ENCODE measurements at regions not wholly inside any gene's neighbourhood (a gene's known extent, or its start where the extent isn't known, plus 50 kb on each side); places are given as distances from the start of the nearest gene placed in this dataset.

DNA sequence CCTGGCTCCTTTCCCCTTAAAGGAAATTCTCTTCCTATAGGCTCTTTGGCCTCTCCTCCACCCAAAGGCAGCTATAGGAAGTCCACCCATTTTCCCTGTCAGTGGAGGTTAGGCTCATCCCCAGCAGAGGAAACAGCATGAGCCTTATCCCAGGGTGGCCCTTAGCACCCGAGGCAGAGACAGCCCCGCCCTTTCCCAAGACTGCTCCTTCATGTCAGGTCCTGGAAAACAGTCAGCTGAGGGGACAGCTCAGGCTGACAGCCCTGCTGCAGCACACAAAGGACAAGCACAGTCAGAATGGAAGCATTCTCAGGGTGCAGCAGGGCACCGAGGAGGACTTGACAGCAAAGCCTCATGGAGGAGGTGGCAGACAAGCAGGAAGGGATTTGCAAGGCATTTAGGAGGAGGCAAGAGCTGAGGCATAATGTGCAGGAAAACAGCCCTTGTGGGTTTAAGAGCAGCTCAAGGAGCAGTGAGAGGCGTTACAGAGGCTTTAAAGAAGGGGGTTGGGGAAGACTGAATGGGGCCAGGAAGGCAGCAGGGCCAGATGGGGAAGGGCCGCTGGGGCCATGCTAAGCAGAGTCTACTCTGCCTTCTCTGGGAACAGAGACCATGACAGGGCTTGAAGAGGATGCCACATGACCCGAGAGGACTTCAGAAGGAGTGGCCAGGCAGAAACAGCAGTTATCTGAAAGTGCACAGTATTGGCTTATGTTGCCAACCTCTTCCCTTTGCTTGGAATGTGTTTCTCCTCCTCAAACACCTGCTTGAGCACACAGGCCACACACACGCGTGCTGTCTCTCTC, 216.6 kb downstream of the SH3BP4 start:
- intact Hi-C loops (cut with micrococcal nuclease) = no loop called here

DNA sequence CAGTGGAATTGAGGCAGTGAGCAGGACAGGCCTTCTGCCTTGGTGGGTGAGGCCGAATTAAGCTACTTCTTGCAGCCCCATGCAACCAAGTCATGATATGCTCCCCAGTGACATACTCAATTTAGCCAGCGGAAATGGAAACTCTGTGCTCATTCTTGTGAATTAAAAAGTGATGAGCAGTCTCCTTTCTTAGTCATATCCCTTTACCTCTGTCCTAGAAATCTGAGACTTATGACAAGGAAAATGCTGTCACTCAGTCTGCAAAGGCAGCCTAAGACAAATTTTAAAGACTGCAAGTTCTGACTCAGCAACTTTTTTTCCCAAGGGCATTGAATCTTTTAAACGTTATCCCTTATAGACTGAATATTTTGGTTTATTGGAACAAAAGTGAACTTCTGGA, 218.2 kb downstream of the SH3BP4 start:
- intact Hi-C loops (cut with micrococcal nuclease) = no loop called here

DNA sequence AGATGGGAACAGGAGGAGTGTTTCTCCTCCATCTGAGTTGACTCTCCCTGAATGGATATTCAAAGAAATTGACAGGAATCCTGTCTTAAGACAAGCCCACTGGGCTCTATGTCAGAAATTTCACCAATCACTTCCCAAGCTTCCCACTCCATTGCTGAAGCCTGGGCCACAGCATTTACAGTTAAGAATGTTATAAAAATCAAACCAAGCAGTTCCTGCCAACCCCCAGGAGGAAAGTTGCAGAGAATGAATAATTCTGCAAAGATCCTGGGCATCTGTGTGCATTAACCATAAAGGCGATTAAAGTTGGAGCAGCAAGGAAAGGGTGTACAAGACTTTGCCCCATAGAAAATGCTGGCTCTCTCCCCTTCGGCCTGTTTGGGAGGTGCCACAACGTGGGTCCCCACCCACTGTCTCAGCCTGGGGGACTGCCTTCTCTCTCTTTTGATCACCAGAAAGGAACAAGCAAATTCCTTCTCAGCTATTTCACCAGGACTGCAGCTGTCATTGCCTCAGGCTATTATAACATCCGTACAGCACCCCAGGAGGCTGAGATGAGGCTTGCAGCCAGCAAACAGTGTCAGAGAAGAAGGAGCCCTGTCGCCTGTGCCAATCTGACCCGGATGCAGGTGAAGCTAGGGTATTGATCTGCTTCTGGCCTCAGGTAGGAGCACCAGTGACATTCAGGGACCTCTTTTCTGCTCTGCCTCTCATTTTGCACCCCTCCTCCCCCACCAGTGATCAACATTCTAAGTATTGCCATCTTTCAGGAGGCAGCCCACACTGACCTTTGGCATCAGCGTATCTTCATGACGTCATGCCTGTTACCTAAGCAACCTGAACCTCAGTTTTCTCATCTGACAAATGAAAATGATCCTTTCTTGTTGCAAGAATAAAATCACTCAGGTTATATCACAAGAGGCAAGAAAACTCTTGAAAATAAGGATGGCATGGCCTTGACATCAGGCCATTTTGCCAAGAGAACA, 219.0 kb downstream of the SH3BP4 start:
- intact Hi-C loops (cut with micrococcal nuclease) = no loop called here

DNA sequence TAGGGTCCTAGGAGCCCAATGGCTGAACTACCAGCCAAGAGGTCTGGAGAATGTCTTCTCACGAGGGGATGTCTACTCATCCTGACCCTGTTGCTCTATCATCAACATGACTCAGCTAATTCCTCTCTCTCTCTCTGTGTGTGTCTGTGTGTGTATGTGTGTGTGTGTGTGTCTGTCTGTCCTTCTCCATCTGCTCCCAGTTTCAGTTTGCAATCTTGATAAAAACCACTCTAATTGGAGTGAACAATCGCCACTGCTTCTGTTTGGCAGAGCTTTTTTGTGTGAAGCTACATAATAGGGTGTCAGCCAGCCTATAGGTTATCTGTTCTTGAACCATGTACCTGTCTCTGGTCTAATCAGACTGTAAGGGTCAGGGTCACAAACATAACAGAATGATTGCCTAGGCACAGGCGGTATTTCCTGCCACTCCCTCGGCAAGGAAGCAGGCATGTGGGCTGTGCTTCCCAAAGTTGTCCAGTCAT, 219.8 kb downstream of the SH3BP4 start:
- intact Hi-C loops (cut with micrococcal nuclease) = no loop called here

DNA sequence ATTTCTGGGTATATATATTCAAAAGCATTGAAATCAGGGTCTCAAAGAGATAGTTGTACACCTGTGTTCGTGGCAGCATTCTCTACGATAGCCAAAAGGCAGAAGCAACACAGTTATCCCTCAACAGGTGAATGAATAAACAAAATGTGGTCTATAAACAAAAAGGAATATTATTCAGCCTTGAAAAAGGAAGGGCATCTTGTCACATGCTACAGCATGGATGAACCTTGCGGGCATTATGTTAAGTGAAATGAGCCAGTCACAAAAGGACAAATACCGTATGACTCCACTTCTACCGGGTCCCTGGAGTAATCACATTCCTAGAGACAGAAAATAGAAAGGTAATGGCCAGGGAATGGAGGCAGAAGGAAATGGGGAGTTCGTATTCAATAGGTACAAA, 228.8 kb downstream of the SH3BP4 start:
- intact Hi-C loops (cut with micrococcal nuclease) = no loop called here

DNA sequence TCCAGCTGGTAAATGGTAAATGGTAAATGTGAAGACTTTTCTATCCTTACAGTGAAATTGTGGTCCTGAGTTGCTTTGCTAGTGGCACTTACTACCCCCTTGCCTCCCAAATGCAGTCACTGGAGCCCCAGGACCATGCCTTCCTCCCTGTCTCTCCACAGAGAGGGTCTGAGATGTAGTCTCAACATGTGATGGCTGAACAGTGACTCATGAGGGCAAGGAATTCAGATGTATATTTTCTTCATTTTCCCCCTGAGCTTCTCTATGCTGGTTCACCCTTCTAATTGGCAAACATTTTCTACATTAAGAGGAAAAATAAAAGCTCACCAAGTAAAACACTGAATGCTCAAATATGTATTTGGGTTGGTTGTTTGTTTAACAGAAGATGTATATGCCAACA, 232.0 kb downstream of the SH3BP4 start:
- intact Hi-C loops (cut with micrococcal nuclease) = no loop called here

DNA sequence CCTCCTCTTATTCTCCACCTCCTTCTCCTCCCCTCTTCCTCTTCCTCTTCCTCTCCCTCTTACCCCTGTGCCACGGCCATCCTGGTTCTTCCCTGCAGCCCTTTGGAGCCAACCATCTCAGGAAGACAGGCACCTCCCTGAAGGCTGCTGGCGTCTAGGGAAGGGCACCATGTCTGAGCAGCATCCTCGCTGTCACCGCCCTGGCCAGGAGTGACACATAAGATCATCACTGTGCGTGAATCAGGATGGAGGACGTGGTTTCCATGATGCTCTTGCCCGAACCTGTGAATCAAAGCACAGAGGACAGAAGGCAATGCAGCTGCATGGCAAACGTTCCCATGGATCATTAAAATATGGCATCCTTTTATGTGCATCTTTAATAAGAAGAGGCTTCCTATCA, 236.0 kb downstream of the SH3BP4 start:
- intact Hi-C loops (cut with micrococcal nuclease) = no loop called here

DNA sequence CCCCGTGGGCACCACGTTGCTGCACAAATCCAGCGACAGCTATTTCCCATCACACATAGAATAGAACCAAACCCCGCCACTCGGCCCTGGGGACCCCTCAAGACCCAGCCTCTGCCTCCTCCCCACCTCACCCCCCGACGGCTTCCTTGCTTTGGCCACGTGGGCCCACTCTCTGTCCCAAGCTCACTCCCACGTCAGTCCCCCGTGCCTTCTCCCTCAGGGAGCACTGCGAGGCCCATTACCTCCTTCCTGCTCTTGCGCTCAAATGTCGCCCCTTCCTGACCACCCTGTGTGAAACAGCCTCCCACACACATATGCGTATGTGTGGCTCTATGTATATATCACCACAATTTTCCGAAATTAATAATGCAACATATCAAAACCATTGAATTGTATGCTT, 239.7 kb downstream of the SH3BP4 start:
- intact Hi-C loops (cut with micrococcal nuclease) = no loop called here

DNA sequence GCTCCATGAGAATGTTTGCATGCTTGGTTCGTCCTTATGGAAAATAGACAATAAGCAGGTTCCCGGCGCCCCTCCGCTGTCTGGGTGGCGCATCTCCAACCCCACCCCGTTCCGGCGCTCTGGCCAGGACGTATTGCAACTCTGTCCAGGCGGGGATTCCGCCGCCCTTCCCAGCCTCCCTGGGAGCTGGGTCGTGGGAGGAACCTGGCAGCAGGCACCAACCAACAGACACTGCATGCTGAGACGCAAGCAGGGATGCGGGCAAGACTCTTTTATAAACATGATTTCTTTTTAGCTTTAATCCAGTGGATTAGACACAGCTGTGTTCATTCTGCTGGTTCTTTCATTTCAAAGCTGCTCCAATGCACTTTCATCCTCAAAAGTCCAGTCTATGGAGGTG, 240.2 kb downstream of the SH3BP4 start:
- intact Hi-C loops (cut with micrococcal nuclease) = no loop called here

DNA sequence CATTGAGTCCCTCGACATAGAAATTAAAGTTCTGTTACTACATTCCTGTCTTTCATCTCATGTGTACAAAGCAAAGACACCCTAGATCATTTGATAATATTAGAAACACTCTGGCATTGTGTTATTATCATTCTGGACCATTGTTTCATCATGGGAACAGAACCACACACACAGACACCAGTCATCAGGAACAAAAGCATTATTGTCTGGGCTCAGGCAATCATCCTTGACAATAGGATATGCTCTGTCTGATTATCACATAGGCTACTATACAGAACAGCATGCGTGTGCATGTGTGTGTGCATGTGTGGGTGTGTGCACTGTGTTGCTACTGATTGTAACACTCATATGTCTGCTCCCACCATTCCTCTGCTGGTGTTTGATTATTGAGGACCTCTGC, 242.5 kb downstream of the SH3BP4 start:
- intact Hi-C loops (cut with micrococcal nuclease) = no loop called here

DNA sequence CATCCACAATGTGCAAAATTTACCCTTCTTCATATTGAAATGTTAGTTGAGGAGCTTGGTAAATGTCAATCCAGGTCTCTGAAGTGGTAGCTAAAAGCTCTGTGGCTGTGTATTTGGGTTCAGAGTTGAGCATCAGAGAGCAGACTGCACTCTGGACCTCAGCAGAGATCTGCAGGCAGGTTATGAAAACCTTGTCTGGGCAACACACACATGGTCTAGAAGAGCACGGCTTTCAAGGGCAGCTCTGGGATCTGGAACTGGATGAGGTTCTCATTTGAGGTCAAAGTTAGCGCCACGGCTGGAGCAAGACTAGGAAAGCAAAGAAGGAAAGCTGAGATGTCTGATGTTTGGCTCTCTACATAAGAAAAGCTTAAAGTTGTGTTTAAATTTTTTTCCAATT, 243.0 kb downstream of the SH3BP4 start:
- intact Hi-C loops (cut with micrococcal nuclease) = no loop called here

DNA sequence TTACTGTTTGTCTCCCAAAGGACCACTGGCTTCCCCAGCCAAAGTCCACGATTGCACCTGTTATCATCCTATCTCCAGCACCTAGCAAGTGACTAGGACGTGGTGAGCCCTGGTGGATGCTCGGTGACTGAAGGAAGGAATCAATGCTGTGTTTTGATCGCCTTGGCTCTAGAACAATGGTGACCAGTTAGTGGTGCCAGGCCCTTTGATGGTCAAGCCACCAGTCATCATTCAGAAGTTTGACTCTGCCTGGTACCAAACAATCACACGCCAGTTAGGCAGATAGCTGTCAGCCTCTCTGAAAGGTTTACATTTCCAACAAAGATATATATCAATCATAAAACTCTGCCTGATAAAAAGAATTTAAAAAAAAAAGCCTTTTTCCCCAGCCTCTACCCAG, 244.1 kb downstream of the SH3BP4 start:
- intact Hi-C loops (cut with micrococcal nuclease) = no loop called here

DNA sequence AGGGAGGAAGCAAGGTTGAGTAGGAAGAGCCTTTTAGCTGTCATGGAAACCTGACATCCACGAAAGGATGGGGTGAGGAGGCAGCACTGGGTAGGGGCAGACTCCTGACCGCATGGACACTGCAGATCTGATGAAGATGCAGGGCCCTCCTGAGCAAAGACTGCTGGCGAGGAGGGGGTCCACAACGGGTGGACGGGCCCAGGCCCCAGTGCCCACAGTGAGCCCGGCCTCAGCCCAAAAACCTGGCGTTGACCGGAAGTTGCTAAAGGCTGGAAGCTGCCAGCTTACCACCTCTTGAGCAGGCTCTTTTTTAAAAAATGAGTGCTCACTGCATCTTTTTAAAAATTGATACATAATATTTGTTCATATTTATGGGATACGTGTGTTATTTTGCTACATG, 247.3 kb downstream of the SH3BP4 start:
- intact Hi-C loops (cut with micrococcal nuclease) = no loop called here

DNA sequence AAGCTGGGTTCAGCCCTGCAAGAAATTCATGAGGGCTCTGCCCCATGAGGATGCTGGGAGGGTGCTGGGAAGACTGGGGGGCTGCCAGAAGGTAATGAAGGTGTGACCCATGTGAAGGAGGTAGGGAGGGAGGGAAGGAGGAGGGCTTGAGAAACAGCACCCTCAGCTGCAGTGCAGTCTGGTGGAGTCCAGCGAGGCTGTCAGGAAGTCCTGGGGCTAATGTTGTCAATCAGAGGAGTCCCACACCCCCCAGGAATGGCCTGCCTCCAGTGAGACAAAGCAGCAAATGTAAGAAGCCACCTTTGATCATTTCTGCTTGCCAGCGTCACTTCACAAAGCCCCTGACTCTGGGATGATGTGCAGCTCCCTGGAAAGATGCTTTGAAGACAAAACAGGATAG, 248.4 kb downstream of the SH3BP4 start:
- intact Hi-C loops (cut with micrococcal nuclease) = no loop called here

DNA sequence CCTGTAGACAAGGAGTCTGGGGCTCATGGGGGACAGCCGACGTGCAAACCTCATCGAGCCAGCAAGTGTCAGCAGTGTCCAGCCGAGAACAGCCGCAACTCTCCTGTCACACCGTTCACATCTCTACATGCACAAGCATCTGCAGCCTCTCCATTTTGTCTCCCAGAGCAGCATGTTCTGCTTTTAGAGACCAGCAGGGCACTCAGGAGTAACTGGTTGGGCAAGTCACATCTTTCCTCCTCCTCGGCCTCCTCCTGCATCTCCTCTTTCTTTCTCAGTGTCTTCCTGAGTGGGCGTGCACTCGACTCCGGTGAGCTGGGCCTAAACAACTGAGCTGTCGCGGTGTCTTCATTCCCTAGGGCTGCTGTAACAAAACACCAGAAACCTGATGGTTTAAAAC, 249.9 kb downstream of the SH3BP4 start:
- intact Hi-C loops (cut with micrococcal nuclease) = no loop called here

DNA sequence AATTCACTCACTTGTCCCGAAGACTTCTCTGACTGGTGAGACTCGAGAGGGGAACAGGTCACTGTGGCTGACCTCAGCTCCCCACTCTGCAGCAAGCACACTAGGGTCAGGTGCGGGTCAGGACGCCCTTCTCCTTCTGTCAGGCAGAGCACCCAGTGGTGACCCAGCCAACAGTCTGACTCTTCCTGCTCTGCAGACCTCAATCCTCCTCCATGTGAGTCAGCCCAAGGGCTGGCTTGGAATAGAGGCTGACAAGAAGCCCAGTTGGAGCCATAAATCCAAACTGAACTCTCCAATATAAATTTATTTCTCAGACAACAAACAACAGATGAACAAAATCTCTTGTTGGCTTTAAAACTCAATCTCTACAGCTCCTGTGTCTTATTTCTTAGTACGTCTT, 253.1 kb downstream of the SH3BP4 start:
- intact Hi-C loops (cut with micrococcal nuclease) = no loop called here

DNA sequence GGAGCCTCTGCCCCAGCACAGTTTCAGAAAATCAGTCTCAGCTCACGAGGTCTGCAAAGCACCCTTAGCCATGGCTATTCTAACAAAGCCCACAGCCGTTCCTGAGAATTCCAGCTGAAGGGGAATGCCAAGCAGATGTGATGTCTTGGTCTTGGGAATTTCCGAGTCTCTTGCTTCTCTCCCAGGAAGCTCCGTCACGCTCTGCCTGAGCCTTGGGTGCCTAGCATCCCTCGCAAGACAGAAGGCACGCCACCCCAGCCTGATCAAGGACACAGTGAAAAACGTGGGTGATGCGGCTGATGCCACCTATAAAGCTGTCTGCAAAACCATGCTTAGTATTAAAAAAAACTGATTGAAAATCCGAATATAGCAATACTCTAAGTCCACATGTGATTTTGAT, 254.6 kb downstream of the SH3BP4 start:
- intact Hi-C loops (cut with micrococcal nuclease) = no loop called here

DNA sequence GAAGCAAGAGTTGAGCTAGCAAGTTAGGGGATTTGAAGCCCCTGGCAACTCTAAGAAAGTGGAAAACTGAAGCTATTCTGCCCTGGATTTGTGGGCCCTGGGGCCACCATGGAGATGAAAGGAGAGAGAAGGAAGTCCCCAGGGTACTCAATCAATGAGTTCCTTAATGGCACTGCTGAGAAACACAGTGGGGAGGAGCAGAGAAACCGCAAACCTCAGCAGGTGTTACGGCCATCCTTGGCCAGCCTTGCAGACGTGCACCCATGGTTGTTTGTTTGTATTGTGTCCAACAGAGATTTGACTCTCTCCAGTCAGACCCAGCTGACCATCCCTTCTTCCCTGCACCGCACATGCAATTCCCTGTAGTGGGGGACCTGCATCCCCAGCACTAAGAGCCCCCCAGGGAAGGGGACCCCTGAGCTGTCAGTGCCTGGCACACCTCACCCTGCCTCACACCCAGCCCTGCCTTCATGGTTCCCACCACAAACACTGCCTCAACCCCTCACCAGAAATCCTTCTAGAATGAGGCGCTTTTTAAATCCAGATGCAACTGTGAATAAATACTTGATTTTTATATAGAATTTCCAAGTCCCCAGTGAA, 255.3 kb downstream of the SH3BP4 start:
- intact Hi-C loops (cut with micrococcal nuclease) = no loop called here

DNA sequence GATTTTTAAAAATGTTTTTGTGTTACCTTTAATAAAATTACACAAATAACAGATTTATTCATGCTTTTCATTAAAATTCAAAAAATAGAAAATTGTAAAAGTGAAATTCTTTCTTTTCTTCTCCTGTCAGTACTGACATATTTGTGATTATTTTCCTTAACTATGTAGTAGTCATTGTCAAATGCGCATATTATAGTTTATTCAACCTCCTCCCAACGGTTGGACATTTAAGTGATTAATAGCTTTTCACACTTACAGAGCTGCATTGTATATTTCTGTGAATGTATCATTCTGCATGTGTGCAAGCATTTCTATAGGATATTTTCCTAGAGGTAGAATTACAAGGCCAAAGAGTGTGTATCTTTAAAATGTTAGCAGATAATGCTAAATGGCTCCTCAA, 259.2 kb downstream of the SH3BP4 start:
- intact Hi-C loops (cut with micrococcal nuclease) = no loop called here

DNA sequence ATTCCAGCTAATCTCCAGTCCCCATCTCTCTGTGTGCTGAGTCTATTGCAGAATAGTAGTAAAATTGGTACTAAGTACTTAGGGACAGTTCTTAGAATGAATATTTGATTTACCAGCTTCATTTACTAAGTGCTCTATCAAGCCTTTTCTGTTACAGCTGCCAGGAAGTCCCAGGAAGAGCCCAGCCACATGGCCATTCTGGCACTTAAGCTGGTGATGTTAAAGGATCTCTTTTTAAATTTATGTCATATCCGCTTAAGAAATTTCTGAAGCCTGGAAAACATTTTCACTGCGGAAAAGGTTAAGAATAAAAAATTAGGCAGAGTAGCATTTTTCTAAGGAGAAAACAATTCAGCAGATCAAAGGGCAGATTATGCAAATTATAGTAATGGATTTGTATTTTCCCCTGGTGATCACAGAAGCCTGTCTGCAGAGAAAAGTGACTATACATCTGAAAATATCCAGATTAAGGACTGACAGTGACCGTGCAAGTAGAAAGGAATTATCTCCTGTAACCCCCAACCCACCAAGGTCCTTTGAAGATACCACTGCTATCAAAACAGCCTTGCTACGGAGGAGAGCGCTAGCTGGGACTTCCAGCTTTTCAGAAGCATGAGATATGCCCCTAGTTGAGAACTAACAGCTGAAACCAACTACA, 260.8 kb downstream of the SH3BP4 start:
- intact Hi-C loops (cut with micrococcal nuclease) = no loop called here

DNA sequence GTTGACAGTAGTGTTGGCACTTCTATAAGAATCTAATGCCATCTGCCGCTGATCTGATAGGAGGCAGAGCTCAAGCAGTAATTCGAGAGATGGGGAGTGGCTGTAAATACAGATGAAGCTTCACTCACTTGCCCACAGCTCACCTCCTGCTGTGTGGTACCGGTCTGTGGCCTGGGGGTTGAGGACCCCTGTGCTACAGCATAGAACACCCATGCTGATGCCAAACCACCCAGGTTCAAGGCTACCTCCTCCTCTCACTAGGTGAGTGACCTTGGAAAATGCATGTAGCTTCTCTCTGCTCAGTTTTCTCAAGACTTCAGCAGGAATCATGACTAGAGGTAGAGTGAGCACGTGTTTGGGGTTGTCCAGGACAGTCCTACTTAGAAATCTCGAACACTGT, 263.4 kb downstream of the SH3BP4 start:
- intact Hi-C loops (cut with micrococcal nuclease) = no loop called here
